AG09319 (cell line): ENCODE measurements at regions not wholly inside any gene's neighbourhood (a gene's known extent, or its start where the extent isn't known, plus 50 kb on each side); places are given as distances from the start of the nearest gene placed in this dataset.

Experiments
- DNase-seq: peaks from one replicate; pipeline ENCODE4 v3.0.0-alpha.2; 2010; ENCODE audit warnings: low read depth; ENCODE audit errors: extremely low read depth
- CTCF ChIP-seq: IDR thresholded peaks from 2 replicates; pipeline ENCODE4 v1.5.1; 2011; ENCODE audit warnings: low read depth, mild to moderate bottlenecking, inconsistent platforms, low read length, moderate library complexity

DNA sequence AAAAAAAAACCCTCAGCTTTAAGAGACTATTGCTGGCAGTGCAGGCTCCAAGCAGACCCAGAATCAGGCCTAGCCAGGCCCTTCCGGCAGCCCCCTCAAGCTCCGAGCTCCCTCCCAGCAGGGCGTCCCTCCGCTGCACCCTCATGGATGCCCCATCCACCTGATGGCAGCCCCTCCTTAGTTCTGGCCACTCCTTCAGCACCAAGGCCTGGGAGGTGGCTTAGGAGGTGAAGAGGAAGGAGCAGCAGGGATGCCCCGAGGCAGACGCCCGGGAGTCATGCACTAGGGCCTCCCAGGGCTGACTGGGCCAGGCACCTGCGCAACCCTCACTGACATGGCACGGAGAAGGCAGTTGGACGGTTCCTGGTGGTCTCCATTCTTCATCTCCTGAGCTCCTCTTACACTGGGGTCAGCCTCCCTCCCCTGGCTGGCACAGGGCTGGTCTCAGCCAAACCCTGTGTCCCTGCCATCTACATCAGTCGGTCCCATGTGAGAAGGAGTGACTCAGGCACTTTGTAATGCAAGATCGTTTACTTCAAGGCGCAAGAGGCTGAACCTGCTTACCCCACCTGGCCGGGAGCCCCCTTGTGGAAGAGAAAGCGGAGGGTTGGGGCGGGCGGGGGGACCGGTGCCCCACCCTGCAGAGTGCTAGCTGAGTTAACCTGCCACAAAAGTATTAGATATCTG is 53.5 kb upstream of the ID2 start:
- no peak for TF ChIP-seq CTCF
- no peak for DNase-seq

DNA sequence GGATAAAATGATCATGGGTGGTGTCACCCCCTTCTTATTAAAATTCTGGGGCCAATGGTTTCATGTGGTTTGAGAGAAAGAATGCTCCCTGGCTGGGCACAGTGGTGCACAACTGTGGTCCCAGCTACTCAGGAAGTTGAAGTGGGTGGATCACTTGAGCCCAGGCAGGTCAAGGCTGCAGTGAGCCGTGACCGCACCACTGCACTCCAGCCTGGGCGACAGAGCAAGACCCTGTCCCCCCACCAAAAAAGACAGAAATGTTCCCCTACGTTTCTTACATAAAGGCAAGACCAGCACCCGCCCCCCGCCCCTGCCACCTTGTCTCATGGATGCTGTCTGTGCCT is 53.0 kb upstream of the ID2 start:
- no peak for TF ChIP-seq CTCF
- no peak for DNase-seq

DNA sequence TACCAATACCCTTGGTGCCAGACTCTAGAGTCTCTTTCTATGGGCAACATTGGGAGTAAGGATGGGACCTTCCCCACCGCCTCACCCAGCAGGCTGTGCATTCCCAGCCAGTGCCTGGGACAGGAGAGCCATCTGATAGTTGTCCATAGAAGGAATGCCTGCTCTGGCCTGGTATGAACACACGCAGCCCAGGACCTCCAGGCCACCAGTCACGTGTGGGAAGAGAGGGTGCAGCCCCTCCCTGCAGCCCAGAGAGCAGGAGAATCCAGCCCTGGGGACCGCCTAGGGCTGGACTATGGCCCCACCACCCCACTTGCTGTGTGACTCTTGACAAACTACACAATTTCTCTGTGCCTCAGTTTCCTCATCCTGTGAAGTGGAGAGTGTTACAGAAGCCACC is 52.5 kb upstream of the ID2 start:
- no peak for DNase-seq
- TF ChIP-seq CTCF, result no peak

DNA sequence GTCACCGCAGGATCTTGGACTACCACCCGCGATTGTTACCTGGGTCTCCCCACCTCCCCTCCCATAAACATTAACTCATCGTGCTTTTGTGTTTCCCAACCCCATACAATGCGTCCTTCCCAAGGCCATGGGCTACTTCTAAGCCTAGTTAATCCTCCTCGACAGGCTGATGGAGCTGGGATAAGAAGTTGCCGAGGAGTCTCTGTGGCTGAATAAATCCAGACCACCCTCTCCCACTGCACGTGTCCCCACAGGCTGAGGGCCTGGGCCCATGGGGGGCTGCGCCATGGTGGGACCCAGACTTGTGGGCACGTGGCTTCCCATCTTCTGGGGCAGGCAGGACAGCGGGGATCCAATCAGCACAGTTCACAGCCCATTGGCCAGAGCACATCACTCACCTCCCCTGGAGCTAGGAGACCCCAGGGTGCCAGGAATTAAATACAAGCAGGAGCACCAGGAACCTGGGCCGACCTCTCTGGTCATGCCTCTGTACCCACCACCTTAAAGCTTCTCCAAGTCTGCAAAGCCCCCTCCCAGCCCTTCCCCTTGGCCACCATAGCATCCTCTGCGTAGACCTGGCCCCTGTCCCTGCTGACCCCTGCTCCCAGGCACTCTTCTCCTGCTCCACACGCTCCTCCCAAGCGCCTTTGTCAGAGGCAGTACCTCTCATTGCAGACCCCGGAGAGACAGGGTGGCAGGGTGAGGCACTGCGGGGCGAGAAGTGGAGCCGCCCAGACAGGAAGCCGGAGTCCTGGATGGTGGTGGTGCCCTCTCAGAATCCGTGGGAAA is 51.0 kb upstream of the ID2 start:
- TF ChIP-seq CTCF, result no peak
- DNase-seq, result no peak

DNA sequence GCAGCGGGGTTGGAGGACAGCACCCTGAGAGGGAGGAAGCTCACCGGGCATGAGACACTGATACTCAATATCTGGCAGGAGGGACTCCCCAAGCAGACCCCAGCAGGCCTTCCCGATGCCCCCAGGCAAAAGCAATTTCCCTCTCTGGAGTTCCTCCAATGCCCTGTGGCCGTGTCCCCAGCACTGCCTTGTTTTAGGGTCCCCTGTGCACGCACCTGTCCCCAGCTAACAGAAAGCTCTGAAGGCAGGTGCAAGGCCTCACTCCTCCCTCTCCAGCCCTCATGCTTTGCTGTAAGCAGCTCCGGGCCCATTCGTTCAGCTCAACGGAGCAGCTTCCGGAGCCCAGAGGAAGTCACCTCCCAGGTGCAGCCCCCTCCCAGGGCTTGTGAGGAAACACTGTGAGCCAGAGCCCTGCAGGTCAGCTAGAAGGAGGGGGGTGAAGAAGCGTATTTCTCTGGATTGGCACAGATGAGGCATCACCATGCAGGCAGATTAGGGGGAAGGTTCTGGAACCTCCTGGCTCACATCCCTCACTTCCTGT is 50.3 kb upstream of the ID2 start:
- no peak for TF ChIP-seq CTCF
- DNase-seq, result no peak
